Ureter (tissue), 1 donor: ENCODE measurements at regions not wholly inside any gene's neighbourhood (a gene's known extent, or its start where the extent isn't known, plus 50 kb on each side); places are given as distances from the start of the nearest gene placed in this dataset.
A peak's percentile ranks its signal among the peaks of the same experiment; 100 is the strongest.
"Not testable (repeated sequence)": the region's sequence is repeated elsewhere in the genome, so short reads cannot be mapped to it uniquely, and the experiment has no call there.

Experiments used
- DNase-seq: peaks from one replicate; pipeline ENCODE4 v3.0.0-alpha.2; 2020; ENCODE audit warnings: low spot score
- donor health status: DM: yes; HTN: yes; CAD: no.

GRCh38 chr18:59038295-59039039, 101.2 kb upstream of the SEC11C start:
- no peak for DNase-seq

GRCh38 chr18:59039040-59039320, 100.7 kb upstream of the SEC11C start:
- DNase-seq: not testable (repeated sequence)

- DNase-seq: no peak
Observed at GRCh38 chr18:59039449-59039848, 100.2 kb upstream of the SEC11C start.

- DNase-seq: no peak
Observed at GRCh38 chr18:59040770-59041148, 98.9 kb upstream of the SEC11C start.

- no peak for DNase-seq
Observed at GRCh38 chr18:59041296-59041695, 98.4 kb upstream of the SEC11C start.

- DNase-seq: no peak
Observed at GRCh38 chr18:59041819-59042815, 97.6 kb upstream of the SEC11C start.

GRCh38 chr18:59044855-59045254, 94.8 kb upstream of the SEC11C start:
- no peak for DNase-seq

- DNase-seq: no peak
Observed at GRCh38 chr18:59047321-59048047, 92.2 kb upstream of the SEC11C start.

GRCh38 chr18:59048048-59048363, 91.7 kb upstream of the SEC11C start:
- DNase-seq: no peak

GRCh38 chr18:59048378-59048777, 91.3 kb upstream of the SEC11C start:
- no peak for DNase-seq

- no peak for DNase-seq
Observed at GRCh38 chr18:59049721-59050660, 89.7 kb upstream of the SEC11C start.

GRCh38 chr18:59050661-59051057, 89.0 kb upstream of the SEC11C start:
- no peak for DNase-seq

GRCh38 chr18:59051470-59052165, 88.1 kb upstream of the SEC11C start:
- DNase-seq: no peak

GRCh38 chr18:59052965-59053820, 86.5 kb upstream of the SEC11C start:
- no peak for DNase-seq

- DNase-seq: peak; percentile 72
Observed at GRCh38 chr18:59054496-59055287, 85.0 kb upstream of the SEC11C start.

GRCh38 chr18:59055345-59056032, 84.2 kb upstream of the SEC11C start:
- DNase-seq: no peak

GRCh38 chr18:59056706-59057492, 82.8 kb upstream of the SEC11C start:
- peak; percentile 85 for DNase-seq

- DNase-seq: no peak
Observed at GRCh38 chr18:59057493-59057795, 82.2 kb upstream of the SEC11C start.
